Fibroblast of skin of back (primary cell): ENCODE measurements at regions not wholly inside any gene's neighbourhood (a gene's known extent, or its start where the extent isn't known, plus 50 kb on each side); places are given as distances from the start of the nearest gene placed in this dataset.

Source experiments
- DNase-seq: peaks from one replicate; pipeline ENCODE4 v3.0.0-alpha.2; 2013

DNA sequence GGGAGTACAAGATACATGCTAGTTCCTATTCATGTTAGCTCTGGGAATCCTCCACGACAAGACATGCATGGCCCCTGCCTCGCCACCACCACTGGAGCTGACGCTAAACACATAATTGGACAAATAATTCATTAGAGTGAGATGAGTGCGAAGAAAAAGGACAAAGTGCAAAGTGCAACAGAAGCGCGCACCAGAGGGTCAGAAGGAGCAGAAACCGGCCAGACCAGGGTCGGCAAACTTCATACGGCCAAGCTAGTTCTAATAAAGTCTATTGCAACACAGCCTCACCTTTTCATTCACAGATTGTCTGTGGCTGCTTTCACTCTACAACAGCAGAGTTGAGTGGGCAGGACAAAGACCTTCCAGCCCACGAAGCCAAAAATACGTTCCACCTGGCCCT is 266.1 kb upstream of the KLHL29 start:
- DNase-seq = no peak

DNA sequence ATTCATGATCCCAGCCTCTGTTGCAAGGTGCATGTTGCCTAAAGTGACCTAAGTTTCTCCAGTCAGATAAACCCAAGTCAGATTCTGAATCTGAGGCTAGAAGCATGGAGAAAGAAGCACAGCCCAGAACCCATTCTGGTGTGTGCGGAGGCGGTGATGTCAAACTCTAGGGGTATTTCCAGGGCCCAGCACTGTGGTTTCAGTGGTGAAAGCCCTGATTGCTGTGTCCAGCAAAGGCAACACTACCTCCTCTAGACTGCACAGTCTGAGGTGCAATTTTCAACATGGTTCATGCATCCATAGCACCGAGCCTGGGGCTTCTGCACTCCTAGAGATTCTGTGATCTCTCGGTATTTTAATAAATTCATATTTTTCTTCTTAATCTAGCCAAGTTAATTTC is 264.8 kb upstream of the KLHL29 start:
- no peak for DNase-seq

DNA sequence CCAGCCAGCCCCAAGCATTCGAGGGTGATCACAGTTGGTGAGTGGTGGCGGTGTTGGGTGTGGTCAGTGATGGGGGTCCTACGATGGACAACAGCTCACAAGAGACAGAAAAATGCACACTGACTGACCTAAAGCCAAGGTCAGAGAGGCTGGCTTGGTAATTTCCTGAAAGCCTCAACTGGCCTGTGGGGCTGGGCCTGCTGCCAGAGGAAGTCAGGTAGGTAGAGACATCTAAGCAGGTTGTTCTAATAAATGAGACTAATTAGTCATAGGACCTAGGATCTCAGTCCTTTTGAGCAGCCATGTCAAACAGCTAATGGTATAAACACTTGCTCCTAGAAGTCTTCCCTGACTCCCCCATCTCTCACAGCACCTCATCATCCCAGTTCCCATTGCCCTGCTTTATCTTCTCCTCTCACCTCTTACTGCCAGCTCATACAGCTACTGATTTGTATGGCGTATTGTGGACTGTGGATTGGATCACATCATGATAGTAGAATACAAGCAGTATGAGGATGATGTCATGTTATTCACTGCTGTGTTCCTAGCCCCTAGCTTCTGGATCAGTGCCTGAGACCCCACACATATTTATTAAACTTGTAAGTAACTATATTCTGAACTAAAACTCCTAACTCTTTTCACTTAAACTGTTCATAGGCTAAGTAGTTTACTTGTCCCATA is 262.9 kb upstream of the KLHL29 start:
- DNase-seq = no peak

DNA sequence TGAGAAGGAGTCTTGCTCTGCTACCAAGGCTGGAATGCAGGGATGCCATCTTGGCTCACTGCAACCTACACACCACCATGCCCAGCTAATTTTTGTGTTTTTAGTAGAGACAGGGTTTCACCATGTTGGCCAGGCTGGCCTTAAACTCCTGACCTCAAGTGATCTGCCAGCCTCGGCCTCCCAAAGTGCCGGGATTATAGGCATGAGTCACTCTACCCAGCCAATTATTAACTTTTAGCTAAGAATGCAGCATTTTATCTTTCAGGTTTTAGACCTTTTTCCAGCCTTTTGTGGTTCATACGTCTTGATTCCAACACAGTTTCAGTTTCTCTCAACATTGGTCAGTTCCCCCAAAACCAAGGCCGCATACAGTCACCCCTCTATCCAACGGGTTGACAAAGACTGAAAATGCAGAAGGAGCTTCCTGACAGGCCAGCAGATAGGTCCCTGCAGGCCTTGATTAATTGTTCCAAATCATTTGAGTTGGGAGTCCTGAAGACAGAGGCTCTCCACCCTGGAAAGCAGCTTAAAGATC is 262.2 kb upstream of the KLHL29 start:
- no peak for DNase-seq

DNA sequence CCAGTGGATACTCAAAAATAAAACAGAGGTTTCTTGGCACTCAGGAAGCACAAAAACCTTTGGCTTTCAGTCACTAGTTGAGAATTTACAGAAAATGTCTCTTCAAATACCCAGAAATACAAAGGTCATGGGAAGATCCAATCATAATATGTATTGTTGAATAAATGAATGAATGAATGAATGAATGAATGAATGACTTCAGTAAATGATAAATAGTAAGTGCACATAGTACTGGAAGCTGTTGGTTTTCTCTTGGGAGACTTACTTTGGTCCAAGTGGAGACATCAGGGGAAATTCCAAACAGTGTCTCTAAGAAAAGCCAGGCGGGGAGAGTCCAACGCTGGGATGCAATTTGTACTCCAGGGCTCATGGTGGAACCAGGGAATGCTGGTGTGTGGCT is 261.3 kb upstream of the KLHL29 start:
- DNase-seq = no peak

DNA sequence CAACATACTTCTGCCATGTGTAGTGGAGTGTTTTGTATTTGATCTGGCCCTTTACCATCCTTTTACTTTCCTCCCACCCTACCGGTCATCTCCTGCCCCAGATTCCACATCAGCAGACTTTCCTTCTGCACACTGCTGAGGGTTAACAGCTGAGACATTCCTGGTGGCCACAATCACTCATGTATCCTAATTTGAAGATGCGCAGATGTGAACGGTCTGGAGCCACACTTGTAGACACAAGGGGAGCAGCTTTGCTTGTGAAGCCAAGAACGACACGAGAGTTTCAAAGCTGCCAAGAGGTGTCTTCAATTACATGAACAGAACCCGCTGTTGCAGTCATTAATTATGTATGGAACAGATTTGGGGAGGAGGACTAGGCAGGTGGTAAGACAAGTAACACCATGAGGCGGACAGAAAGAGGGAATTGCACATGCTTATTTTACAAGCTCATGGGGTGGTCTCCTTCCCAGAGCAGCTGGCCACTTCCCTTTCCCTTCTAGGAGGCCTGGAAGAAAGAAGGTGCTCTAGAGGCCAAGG is 260.7 kb upstream of the KLHL29 start:
- no peak for DNase-seq

DNA sequence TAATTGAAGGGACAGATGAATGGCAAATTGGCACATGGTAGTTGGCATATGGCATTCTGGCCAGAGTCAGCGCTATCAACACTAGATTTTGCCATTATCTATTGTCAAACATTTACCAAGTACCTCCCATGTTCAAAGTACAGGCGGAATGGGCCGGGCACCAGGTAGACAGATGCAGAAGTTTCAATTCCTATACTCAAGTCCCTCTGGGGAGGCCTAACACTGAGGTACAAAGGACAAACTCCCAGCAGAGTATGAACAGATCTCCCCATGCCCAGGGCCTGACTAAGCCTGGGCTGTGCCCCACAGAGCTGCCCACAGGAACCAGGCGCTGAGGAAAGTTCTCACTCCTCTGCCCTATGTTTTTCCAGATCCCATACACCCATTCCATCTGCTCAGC is 257.5 kb upstream of the KLHL29 start:
- no peak for DNase-seq

DNA sequence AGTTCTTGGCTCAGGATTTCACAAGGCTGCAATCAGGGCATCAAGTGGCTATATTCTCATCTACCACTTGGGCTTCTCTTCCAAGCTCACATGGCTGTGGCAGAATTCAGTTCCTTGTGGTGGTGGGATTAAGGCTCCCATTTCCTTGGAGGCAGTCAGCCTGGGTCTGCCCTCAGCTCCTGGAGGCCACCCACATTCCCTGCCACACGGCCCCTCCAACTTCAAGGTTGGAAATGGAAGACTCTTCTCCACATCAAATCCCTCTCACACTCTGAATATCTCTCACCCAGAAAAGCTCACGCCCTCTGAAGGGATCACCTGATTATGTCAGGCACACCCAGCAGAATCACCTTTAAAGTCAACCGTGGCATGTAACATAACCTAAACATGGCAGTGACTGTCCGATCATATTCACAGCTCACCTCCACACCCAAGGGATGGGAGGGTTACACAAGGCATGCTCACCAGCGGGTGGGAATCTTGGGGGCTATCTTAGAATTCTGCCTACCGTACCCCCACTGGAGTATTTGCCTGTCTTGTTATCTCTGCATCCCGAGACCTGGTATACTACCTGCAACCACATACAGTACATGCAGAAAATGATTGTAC is 256.2 kb upstream of the KLHL29 start:
- no peak for DNase-seq

DNA sequence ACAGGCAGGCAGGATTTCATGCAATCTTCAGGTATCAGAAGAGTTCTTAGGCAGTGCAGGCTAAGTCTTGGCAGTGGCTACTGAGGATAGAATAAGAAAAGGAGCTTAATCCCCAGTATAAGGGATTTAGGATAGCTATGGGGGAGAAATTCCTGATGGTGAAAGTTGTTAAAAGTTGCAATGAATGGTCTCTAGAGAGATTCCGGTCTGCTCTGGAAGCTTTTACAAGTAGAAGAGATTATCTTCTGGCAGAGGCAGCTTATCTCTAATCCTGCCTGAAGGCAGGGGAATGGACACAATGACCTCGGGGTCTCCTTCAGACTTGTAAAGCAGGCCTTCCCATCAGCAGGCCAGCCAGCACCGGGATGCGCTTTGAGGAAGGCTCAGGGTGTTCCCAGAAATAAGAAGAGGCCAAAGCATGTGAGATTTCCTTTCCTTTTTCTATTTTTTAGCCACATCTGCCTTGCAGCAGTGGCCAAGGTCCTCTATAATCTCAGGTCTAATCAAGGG is 253.9 kb upstream of the KLHL29 start:
- DNase-seq = no peak

DNA sequence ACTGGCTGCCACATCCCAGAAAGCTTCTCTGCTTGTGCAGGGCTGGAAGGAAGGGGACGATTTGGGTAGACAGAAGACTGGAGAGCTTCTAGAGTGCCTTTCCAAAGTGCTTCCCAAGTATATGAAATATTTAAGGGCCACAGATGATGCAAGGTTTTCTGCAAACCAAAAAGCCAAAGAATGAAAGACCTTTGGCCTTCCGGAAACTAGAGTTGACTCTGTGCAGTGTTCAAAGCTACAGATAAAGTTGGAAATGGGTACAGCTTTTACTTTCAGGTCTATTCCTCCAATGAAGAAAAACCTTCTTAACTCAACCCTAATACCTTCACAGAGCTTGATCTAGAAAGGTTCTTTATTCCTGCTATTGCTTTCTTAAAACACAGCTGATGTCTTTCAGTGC is 253.0 kb upstream of the KLHL29 start:
- no peak for DNase-seq

DNA sequence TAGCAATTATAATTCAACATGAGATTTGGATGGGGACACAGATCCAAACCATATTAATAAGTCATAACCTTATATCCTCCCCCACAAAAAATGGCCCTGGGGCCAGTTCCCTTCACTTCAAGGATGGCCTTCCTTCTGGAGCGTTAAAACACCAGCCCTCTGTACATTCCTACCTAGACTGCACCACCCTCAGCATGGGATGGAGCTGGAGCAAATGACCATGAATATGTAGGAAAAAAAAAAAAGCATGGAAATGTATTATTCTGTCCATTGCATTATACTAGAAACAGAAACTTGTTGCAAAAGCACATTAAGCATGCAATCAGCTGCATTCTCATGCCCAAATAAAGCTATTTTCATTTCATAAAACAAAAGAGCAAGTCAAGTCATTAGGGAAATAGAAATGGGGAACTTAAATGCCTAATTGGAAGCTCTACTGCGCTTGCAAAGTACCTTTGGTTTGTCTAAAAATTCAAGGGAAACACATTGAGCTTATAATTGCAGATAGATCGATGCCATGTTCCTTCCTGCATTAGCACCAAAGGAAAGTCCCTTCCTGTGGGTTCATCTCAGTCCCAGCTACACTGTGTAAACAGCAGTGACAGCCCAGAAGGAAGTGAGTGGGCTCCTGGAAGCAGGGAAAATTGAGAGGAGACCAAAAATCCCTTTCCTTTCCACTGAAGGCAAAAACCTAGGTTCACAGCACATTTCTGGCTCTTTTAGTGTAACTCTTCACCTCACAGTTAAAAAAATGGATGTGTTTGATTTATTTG is 252.0 kb upstream of the KLHL29 start:
- no peak for DNase-seq

DNA sequence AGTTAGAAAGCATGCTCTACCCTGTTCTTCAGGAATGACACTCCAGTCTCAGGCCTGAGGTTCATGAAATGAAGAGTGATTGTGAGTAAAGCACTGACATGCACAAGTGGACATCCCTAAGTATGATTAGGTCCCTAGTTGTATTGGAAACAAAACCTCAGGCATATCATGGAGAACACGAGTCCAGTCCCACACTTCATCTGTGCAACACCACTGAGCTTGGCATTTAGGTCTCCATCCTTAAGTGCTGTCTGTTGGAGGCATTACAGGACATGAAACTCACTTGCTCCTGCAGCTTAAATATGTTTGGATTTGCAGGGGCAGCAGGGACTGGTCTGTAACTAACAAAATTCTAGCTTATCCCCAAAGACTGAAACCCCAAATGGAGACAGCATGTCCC is 250.3 kb upstream of the KLHL29 start:
- no peak for DNase-seq

DNA sequence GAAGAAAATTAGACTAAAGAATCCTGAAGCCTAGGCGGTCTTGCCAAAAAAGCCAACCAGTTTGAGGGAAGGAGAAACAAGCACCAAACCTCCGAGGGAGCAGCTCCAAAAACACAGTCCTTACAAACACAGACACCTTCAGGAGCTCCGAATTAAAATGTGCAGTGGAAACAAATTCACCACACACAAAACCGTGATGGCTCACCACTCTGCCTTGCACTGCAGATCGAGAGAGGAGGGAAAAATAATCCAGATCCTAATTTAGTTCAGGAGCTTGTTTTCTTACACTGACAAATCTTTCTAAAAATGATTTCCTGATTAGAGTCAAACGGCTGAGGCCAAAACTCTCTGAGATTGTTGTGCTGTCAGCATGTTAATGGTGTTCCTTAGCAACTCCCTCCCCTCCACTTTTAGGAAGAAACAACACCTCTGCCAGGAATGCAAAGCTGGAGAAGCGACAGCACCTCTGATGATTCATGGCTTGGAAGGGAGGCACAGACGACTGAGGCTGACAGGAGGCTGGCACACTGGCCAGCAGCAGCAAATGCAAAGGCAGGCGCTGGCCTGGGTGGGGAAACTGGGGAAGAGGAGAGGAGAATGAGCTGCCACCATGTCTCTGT is 249.4 kb upstream of the KLHL29 start:
- DNase-seq = no peak

DNA sequence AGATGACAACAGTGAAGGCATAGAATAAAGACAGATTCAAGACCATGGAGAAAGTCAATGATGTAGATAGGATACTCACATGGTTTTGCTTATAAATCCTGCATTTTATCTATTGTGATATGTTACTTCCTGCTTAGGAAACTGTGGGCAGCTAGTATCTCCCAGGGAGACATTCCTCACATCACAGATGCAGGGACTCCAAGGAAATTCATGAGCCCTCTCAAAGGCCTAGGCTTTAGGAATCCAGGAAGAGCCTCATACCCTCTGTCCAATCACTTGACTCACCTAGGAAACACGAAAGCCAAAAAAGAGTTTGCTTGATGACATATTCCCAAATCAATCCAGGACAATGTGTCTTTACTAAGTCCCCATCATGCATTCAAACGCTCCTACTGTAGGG is 247.8 kb upstream of the KLHL29 start:
- no peak for DNase-seq

DNA sequence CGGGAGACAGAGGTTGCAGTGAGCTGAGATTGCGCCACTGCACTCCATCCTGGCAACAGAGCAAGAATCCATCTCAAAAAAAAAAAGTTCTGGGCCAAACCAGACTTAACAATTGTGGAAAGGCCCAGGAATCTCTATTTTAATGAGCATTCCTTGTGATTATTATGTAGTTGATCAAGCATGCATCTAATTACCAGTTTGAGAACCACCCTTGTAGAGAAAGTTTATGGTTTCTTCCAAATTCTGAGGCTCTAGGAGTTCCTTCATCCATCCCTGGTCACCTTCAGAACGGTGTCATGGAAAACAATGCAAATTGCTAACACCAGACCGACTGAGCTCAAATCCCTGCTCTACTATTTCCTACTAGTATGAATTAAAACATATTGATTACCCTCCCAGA is 246.3 kb upstream of the KLHL29 start:
- DNase-seq = no peak

DNA sequence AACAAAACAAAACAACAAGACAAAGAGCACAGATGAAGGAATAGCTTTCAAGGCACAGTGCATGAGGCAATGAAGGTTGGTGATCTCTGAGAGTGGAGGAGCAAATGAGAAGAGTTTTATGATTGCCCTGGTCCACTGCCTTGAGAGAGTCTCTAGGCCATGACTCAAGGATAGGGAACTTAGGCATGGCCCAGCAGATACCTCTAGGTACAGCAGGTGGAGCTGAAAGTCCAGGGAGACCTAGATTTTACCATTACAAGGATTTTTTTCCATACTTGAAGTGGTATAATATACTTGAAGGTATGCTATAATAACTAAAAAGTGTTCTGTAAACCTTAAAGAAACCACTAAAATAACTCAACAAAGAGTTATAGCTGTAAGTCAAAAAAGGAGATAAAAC is 239.5 kb upstream of the KLHL29 start:
- no peak for DNase-seq

DNA sequence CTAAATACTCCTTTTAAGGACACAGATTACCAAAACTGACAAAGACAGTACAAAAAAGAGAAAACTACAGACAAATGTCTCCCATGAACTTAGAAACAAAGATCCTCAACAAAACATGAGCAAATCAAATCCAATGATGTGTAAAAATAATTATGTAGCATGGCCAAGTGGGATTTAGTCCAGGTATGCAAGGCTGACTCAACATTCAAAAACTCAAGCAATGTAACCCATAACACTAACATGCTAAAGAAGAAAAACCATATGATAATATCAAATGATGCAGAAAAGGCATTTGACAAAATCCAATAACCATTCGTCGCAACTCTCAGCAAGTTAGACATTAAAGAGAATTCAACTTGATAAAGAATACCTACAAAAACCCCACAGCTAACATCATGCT is 239.0 kb upstream of the KLHL29 start:
- DNase-seq = no peak

DNA sequence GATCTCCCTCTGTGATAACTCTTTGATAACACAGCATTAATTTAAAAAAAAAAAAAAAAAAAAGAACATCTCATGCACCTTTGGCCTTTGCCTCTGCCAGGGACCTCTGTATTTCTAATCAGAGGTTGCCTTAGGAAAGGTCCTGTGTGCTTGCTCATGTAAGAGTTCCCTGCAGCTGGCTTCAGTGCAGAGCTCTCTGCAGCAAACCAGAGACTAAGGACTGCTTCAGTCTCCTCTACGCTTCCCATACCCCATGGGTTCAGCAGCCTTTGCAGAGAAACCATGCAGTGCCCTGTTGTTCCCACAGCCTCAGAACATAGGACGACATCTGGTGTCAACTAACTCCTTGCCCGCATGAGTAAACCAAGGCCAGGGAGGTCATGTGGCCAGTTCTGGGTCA is 236.6 kb upstream of the KLHL29 start:
- no peak for DNase-seq

DNA sequence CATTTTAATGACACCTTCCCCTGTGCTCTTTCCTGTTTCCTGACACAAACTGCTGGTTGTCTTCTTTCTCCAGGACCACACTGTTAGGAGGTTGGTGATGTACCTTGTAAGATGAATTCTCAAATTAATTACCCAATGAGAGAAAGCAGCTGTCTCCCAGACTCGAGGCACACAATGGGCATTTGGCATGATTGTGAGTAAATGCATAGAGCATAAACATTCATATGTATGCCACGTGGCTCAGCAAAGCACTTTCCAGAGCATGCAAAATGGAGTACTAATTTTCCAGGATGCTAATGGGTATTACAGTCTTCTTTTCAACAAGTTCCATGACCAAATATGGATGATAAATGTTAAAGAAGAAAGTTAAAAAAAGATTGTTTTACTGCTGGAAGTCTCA is 235.2 kb upstream of the KLHL29 start:
- DNase-seq = no peak

DNA sequence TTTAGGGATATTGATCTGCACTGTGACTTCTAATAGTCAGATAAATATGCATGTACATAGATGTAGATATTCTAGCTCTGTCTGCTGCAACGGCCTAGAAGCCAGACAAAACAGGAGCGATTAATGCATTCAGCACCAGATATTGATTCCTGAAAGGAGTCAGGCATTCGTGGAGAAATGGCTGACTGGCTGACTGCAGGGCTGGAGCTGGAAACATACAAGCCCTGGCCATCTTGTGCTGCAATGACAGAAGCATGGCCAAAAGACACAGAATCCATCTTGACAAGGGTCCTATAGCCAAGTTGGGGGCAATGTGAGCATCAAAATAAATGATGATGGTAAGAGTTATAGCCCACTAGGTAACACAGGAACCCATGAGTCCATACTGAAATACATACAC is 231.5 kb upstream of the KLHL29 start:
- no peak for DNase-seq

DNA sequence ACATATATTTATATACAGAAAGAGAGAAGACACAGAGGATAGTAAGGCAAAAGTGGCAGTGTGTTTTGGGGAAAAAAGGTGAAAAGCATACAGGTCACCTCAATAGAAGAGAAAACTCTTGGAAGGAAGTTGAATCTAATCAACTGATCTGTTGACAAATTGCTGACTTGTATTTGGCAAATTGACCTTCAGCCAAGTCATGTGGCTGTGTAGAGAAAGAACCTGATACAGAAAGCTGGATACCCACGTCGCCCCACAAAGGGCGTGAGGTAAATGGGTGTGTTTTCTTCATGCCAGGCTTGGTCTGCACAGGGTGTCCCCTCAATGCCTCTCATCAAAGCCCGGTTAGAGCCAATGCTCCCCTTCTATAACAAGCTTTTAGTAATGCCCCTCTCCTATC is 230.0 kb upstream of the KLHL29 start:
- DNase-seq = no peak

DNA sequence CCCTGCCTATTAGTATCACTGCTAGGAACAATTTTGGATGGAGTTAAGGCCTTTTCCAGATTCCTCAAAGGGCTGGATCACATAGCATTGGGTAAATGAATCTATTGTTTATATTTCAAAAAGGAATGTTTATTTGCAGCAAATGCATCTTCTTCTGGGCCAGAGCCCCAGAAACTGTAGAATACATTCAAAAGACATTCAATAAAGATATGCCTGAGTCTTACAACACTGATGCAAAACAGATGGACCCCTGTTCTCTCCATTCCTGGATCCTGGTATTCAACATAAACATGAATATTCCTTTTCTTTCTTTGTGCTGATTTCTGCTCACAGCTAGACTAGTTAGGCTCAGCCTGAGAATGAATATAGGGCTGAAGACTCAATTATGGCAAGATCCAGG is 227.2 kb upstream of the KLHL29 start:
- no peak for DNase-seq

DNA sequence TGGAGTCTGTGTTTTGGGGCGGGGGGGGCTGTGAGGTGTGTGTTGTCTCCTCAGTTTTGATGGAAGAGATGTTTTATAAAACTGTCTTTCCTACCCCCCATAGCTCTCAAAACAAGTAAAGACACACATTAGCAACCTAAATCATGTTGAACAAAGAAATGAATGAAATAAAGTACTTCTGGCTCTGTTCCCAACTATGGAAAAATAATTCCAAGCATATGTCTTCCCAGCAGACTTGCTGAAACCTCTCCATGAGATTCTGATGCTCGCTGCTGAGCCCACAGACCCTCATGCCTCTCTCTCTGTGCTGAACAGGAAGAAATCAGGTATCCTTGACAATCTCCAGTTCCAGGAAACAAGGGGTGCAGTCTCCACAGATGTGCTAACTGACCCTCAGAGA is 226.7 kb upstream of the KLHL29 start:
- DNase-seq = no peak
